BE2C (cell line): ENCODE measurements at regions not wholly inside any gene's neighbourhood (a gene's known extent, or its start where the extent isn't known, plus 50 kb on each side); places are given as distances from the start of the nearest gene placed in this dataset.
"Not testable (repeated sequence)": the region's sequence is repeated elsewhere in the genome, so short reads cannot be mapped to it uniquely, and the experiment has no call there.

Source experiments
- DNase-seq: peaks from one replicate; pipeline ENCODE4 v3.0.0-alpha.2; 2020
- H3K27me3 ChIP-seq: fragments of 250-450 bp; sonication (Bioruptor Pico); 2 replicates; pipeline ENCODE4 v1.5.1; 2020; ENCODE audit warnings: mild to moderate bottlenecking
- H3K36me3 ChIP-seq: fragments of 250-450 bp; sonication (Bioruptor Pico); 2 replicates; pipeline ENCODE4 v1.5.1; 2020; ENCODE audit warnings: mild to moderate bottlenecking
- H3K4me1 ChIP-seq: fragments of 250-450 bp; sonication (Bioruptor Pico); 2 replicates; pipeline ENCODE4 v1.5.1; 2020
- H3K4me3 ChIP-seq: 2 replicates; pipeline ENCODE4 v1.5.1; 2011; ENCODE audit warnings: low read depth, low read length
- H3K9me3 ChIP-seq: fragments of 250-450 bp; sonication (Bioruptor Pico); 2 replicates; pipeline ENCODE4 v1.5.1; 2020
- TF ChIP-seq, protein P1 (sequence below): IDR thresholded peaks from 2 replicates; pipeline ENCODE4 v1.5.1; 2012; ENCODE audit warnings: mild to moderate bottlenecking, low read depth, low read length

DNA sequence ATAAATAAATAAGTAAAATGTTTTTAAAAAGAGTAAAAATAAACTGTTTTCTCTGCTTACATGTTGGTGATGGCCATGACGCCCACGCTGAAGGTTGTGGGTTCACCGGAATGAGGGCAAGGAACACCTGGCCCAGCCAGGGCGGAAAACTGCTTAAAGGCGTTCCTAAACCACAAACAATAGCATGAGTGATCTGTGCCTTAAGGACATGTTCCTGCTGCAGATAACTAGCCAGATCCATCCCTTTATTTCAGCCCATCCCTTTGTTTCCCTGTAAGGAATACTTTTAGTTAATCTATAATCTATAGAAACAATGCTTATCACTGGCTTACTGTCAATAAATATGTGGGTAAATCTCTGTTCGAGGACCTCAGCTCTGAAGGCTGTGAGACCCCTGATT, 63.3 kb upstream of the CEP78 start:
- H3K27me3 ChIP-seq, DNase-seq, H3K4me3 ChIP-seq, H3K4me1 ChIP-seq, H3K9me3 ChIP-seq, H3K36me3 ChIP-seq: not testable (repeated sequence)

DNA sequence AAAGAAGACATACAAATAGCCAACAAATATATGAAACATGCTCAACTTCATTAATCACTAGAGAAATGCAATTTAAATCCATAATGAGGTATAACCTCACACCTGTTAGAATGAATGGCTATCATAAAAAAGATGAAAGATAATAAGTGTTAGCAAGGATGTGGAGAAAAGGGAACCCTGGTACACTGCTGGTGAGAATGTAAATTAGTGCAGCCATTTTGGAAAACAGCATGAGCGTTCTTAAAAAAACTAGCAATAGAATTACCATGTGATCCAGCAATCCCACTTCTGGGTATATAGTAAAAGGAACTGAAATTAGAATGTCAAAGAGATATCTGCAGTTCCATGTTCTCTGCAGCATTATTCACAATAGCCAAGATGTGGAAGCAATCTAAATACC, 64.2 kb upstream of the CEP78 start:
- Histone ChIP-seq H3K36me3 (no peaks in the 10 kb centered on the region), H3K4me1 (no peaks in the 10 kb centered on the region), H3K4me3 (no peak overlapping the region), H3K27me3 (no peaks in the 10 kb centered on the region), H3K9me3 (no peaks in the 10 kb centered on the region)
- TF ChIP-seq, protein P1, sequence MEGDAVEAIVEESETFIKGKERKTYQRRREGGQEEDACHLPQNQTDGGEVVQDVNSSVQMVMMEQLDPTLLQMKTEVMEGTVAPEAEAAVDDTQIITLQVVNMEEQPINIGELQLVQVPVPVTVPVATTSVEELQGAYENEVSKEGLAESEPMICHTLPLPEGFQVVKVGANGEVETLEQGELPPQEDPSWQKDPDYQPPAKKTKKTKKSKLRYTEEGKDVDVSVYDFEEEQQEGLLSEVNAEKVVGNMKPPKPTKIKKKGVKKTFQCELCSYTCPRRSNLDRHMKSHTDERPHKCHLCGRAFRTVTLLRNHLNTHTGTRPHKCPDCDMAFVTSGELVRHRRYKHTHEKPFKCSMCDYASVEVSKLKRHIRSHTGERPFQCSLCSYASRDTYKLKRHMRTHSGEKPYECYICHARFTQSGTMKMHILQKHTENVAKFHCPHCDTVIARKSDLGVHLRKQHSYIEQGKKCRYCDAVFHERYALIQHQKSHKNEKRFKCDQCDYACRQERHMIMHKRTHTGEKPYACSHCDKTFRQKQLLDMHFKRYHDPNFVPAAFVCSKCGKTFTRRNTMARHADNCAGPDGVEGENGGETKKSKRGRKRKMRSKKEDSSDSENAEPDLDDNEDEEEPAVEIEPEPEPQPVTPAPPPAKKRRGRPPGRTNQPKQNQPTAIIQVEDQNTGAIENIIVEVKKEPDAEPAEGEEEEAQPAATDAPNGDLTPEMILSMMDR, result no peak
- DNase-seq, result no peak

DNA sequence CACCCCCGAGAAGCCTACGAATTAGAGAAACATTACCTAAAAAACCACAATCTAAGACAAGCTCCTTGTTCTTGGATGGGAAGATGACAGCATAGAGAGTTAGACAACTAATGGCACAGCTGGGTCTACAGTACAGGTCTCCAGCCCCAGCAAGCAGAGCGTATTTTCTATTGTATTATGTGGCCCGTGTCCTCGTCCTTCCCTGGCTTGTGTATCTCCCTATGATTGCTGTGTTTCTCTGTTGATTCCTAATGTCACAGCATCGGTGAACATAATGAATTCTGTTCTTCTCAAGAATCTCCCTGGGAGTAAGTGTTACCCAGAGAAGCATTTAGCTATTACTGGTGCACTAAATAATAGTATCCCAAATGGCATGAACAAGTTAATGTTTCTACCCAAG, 66.8 kb upstream of the CEP78 start:
- TF ChIP-seq, protein P1, result no peak
- no peak for DNase-seq
- Histone ChIP-seq H3K36me3 (no peaks in the 10 kb centered on the region), H3K4me3 (no peak overlapping the region), H3K9me3 (peaks cover 5% of the 10 kb centered on the region), H3K27me3 (no peaks in the 10 kb centered on the region), H3K4me1 (no peaks in the 10 kb centered on the region)

DNA sequence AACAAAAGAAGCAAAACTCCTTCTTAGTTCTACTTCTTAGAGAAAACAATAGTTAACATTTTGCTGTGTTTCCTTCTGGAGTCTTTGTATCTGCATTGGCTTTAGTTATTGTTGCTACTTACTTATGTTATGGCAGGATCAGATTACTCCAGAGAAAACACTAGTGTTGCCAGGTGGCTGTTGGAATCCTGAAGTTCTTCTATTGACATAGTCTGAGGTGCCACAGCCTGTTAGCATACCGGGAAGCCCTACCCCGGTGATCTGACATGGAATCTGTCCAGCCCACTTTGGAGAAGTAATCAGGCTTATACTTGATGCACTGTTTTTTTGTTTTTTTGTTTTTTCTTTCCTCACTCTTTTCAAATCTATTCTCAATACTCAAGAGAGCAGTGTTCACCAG, 68.5 kb upstream of the CEP78 start:
- Histone ChIP-seq H3K4me3 (no peak overlapping the region), H3K4me1 (no peaks in the 10 kb centered on the region), H3K36me3 (no peaks in the 10 kb centered on the region), H3K27me3 (no peaks in the 10 kb centered on the region), H3K9me3 (peaks cover 5% of the 10 kb centered on the region)
- DNase-seq, result no peak
- TF ChIP-seq, protein P1, result no peak

DNA sequence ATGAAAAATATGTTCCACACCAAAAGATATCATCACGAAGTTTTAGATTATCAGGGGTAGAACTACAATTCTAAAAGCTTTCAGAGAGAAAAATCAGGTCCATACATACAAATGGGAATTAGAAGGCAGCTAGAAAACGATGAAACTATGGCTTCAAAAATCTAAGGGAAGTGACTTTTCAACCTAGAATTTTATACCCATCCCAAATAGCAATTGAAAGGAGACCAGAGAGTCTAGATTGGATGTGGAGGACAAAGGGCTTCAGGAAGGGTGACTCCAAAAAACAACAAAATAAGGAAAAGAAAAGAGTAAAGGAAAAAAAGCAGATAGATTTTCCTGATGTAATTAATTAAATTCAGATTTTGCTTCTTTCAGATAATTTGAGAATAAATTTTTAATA, 72.0 kb upstream of the CEP78 start:
- H3K36me3 ChIP-seq, result no peaks in the 10 kb centered on the region

DNA sequence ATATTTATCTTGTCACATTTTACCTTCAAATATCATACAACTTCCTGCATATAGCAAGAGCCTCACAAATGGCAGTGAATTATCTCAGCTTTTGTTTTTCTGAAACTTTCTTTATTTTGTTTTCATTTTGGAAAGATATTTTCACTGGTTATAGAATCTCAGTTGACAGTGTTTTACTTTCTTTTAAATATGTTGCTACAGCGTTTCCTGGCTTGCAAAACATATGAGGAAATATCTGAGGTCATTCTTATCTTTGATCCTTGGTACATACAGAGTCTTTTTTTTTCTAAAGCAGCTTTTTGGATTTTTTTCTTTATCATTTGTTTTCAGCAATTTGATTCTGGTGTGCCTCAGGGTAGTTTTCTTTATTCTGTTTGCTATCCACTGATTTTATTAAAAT, 77.6 kb upstream of the CEP78 start:
- H3K36me3 ChIP-seq, result no peaks in the 10 kb centered on the region
- no peak for DNase-seq
- peaks cover 9% of the 10 kb centered on the region for H3K27me3 ChIP-seq
- TF ChIP-seq, protein P1, result no peak
- H3K4me1 ChIP-seq, result no peaks in the 10 kb centered on the region
- no peak overlapping the region for H3K4me3 ChIP-seq
- H3K9me3 ChIP-seq, result no peaks in the 10 kb centered on the region

More for the DNA sequence above, 72.0 kb upstream of the CEP78 start:
- Histone ChIP-seq H3K4me1 (no peaks in the 10 kb centered on the region), H3K27me3 (peaks cover 3% of the 10 kb centered on the region; the same call in 1 of the 2 replicates), H3K9me3 (peaks cover 5% of the 10 kb centered on the region), H3K4me3 (no peak overlapping the region)
- no peak for DNase-seq
- TF ChIP-seq, protein P1, result no peak

DNA sequence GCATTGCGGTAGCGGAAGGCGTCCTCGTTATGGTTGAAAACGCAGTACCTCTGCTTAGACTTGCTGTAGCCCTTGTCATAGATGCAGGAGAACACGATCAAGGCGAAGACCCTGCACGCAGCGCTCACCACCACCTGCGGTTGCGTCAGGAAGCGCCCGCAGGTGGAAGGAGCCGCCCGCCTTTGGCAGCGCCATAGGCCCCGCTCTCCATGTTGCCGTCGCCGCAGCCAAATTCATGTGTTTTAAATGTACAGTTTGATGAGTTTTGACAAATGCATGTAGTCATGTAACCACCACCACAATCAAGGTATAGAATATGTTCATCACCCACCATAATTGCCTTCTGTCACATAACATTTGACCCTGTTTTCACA, 84.9 kb upstream of the CEP78 start:
- TF ChIP-seq, protein P1, result no peak
- no peaks in the 10 kb centered on the region for H3K27me3 ChIP-seq

More for the DNA sequence above, 84.9 kb upstream of the CEP78 start:
- Histone ChIP-seq H3K36me3 (no peaks in the 10 kb centered on the region), H3K4me1 (no peaks in the 10 kb centered on the region), H3K9me3 (no peaks in the 10 kb centered on the region; the same call in 1 of the 2 replicates), H3K4me3 (no peak overlapping the region)
- DNase-seq, result no peak
